ENCODE measurements at regions not wholly inside any gene's neighbourhood (a gene's known extent, or its start where the extent isn't known, plus 50 kb on each side); places are given as distances from the start of the nearest gene placed in this dataset.

DNA sequence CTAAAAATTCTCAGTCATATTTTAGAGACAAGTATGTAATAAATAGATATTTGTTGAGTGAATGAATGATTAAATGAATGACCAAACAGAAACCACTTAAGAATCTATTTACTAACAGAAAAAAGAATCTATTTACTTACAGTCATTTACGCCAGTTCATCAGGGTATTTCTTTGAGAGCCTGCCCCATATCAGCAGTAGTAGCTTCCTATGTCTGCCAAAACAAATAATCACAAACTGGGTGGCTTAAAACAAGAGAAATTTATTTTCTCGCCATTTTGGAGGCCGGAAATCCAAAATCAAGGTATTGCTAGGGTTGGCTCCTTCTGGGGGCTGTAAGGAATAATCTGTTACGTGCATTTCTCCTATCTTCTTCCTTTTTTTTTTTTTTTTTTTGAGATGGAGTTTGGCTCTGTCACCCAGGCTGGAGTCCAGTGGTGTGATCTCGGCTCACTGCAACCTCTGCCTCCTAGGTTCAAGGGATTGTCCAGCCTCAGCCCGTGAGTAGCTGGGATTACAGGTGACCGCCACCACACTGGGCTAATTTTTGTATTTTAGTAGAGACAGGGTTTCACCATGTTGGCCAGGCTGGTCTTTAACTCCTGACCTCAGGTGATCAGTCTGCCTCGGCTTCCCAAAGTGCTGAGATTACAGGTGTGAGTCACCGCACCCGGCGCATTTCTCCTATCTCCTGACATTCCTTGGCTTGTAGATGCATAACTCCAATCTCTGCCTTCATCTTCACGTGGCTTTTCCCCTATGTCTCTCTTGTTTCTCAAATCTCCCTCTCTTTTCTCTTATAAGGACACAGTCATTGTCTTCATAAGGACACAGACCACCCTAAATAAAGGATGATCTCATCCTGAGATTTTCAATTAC is 65.2 kb upstream of the SPPL2A start:
- no peak for DNase-seq (ENCODE audit: low read depth)
- TF ChIP-seq, protein P1, sequence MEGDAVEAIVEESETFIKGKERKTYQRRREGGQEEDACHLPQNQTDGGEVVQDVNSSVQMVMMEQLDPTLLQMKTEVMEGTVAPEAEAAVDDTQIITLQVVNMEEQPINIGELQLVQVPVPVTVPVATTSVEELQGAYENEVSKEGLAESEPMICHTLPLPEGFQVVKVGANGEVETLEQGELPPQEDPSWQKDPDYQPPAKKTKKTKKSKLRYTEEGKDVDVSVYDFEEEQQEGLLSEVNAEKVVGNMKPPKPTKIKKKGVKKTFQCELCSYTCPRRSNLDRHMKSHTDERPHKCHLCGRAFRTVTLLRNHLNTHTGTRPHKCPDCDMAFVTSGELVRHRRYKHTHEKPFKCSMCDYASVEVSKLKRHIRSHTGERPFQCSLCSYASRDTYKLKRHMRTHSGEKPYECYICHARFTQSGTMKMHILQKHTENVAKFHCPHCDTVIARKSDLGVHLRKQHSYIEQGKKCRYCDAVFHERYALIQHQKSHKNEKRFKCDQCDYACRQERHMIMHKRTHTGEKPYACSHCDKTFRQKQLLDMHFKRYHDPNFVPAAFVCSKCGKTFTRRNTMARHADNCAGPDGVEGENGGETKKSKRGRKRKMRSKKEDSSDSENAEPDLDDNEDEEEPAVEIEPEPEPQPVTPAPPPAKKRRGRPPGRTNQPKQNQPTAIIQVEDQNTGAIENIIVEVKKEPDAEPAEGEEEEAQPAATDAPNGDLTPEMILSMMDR (IDR thresholded peaks at IDR 0.05; ENCODE audit: low read depth, low read length, missing control alignments) = no peak
- no peak overlapping the region for H3K4me3 ChIP-seq (ENCODE audit: low read depth, low read length)

DNA sequence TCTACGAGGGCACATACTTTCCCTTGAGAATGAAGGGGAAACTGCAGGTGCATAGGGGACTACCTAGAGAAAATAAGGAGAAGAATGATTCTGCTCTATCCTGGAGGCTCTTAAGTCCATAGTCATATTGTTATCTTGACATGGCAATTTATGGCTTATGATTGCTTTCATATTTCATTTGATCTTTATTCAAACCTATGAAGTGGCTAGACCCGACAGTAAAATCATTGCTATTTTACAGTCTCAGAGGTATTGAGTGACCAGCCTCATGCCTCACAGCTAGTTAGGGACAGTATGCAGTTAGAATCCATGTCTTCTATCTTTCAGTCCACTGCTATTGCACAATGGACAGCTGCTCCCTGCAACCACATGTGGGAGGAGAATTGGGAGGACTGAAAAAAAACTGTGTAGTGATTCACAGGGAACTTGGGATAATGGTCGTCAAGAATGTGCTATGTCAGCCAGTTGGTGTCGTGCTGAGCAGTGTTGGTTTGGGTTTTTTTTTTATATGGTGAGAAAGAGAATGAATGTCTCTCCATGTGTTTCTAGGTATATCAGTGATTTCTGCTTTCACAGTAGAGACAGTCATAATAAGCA is 63.2 kb upstream of the SPPL2A start:
- TF ChIP-seq, protein P1 (IDR thresholded peaks at IDR 0.05; ENCODE audit: low read depth, low read length, missing control alignments) = no peak
- DNase-seq (ENCODE audit: low read depth) = no peak
- H3K4me3 ChIP-seq (ENCODE audit: low read depth, low read length) = no peak overlapping the region

DNA sequence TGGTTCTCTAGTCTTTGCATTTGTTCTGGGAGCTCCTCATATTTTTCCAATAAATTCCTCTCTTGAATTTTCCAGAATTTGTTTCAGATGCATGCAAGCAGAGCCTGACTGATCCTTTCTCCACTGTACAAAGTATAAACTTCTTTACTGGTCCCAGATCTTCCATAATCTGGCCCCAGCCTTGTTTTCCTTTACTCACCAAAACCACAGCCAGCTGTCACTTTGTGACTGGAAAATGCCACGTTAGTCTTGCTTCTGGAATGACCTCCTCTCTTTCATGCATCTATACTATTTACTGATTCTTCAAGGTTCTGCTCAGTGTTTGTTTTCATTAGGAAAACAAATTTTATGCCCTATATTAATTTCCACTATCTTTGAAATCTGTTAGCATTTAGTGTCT is 60.4 kb upstream of the SPPL2A start:
- DNase-seq (ENCODE audit: low read depth) = no peak
- TF ChIP-seq, protein P1 (IDR thresholded peaks at IDR 0.05; ENCODE audit: low read depth, low read length, missing control alignments) = no peak
- no peak overlapping the region for H3K4me3 ChIP-seq (ENCODE audit: low read depth, low read length)

DNA sequence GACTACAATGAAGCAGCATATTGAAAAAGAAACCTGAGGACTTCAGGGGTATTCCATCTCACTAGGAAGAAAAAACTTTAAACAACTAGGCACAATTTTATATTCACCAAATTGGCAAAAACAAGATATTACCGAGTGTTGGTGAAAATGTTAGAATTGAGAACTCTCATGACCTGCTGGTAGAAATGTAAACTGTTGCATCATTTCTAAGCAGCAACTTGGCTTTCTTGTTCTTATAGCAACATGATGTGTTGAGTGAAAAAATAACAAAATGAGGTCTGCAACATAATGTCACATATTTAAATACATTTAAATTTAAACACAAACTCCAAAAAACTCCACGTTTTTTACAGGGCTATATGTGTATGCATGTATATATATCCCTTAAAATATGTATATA is 59.0 kb upstream of the SPPL2A start:
- DNase-seq (ENCODE audit: low read depth) = no peak
- TF ChIP-seq, protein P1 (IDR thresholded peaks at IDR 0.05; ENCODE audit: low read depth, low read length, missing control alignments) = no peak

DNA sequence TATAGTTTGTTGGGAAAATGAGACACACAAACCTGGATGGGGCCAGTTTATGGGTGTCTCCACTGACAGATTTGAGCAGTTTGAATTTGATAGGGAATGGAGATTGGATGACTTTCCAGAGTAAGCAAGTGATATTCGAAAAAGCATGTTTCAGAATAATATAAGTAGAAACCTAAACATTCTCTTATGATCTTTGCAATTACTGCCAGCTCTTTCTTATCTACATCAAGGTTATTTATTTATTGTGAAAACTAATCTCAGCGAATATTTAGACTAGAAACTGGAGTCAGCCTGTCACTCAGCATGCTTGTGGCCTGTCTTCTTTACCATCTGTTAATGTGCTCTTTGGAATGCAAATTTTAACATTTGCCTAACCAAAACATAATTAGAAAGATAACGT is 57.8 kb upstream of the SPPL2A start:
- DNase-seq (ENCODE audit: low read depth) = no peak
- no peak overlapping the region for H3K4me3 ChIP-seq (ENCODE audit: low read depth, low read length)
- TF ChIP-seq, protein P1 (IDR thresholded peaks at IDR 0.05; ENCODE audit: low read depth, low read length, missing control alignments) = no peak

More for the DNA sequence above, 59.0 kb upstream of the SPPL2A start:
- H3K4me3 ChIP-seq (ENCODE audit: low read depth, low read length) = no peak overlapping the region

DNA sequence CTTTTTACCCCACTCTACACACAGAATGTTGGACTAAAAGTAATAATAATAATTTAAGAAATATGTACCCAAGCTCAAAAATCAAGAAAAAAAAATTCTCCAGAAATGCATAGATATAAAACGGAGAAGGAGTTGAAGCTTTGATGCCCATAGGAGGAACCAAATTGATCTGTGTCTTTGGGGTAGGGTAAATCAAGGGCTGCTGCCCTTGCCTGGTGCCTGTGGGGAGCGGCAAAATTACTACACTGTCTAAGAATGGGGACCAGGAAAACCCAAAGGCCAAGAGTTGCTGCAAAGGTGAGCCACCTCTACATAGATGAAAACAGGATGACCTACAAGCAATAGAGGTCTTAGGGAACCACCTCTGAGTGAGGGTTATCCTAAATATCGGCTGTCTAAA is 56.0 kb upstream of the SPPL2A start:
- no peak for DNase-seq (ENCODE audit: low read depth)
- TF ChIP-seq, protein P1 (IDR thresholded peaks at IDR 0.05; ENCODE audit: low read depth, low read length, missing control alignments) = no peak
- H3K4me3 ChIP-seq (ENCODE audit: low read depth, low read length) = no peak overlapping the region
